ENCODE measurements at regions not wholly inside any gene's neighbourhood (a gene's known extent, or its start where the extent isn't known, plus 50 kb on each side); places are given as distances from the start of the nearest gene placed in this dataset.
A peak's percentile ranks its signal among the peaks of the same experiment; 100 is the strongest.

DNA sequence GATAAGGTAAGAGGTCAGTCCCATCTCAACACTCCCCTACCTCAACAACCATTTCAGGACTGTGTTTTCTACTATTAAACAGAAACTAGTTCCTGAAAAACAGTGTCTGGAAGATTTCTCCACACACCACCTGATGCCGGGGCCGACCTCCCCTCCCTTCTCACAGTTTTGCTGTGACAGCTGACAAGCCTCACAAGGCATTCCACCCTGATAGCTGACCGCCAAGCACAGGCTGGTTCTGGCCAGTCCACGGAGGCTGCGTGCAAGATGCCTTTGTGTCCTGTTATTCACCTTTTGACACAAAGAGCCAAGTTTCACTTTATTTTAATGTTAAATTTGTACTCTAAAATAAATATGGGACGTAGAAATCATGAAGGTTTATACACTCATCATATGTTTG is 758.6 kb downstream of the PDHA2 start:
- no peak overlapping the region for H3K4me2 ChIP-seq (ENCODE audit: low read length)
- no peak for DNase-seq (ENCODE audit: low read depth)

DNA sequence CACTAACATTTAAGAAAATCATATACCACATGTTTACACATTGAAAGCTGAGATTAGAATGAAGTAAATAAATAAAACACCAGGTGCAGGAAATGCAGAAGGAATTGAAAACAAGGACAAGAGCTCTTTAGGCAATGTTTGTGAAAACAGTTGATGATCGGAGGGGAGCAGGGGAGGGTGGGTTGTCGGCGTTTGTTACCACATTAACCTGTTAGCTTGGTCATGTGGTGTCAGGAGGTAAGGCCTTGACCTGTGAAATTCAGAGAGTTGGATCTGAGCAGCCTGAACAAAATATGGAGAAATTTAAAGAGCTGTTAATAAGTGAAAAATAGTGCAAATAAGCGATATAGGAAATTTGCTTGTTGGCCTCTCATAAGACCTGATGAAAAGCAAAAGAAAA is 759.9 kb downstream of the PDHA2 start:
- Mint-ChIP-seq H3K27me3 (ENCODE audit: low read depth, unreplicated experiment) (no peaks in the 10 kb centered on the region), H3K4me1 (ENCODE audit: low read depth, unreplicated experiment) (peaks cover 7% of the 10 kb centered on the region), H3K36me3 (ENCODE audit: low read depth, unreplicated experiment) (no peaks in the 10 kb centered on the region), H3K27ac (ENCODE audit: unreplicated experiment) (no peak overlapping the region), H3K4me3 (ENCODE audit: unreplicated experiment) (no peak overlapping the region), H3K9me3 (ENCODE audit: unreplicated experiment) (no peaks in the 10 kb centered on the region)
- TF ChIP-seq, protein P1, sequence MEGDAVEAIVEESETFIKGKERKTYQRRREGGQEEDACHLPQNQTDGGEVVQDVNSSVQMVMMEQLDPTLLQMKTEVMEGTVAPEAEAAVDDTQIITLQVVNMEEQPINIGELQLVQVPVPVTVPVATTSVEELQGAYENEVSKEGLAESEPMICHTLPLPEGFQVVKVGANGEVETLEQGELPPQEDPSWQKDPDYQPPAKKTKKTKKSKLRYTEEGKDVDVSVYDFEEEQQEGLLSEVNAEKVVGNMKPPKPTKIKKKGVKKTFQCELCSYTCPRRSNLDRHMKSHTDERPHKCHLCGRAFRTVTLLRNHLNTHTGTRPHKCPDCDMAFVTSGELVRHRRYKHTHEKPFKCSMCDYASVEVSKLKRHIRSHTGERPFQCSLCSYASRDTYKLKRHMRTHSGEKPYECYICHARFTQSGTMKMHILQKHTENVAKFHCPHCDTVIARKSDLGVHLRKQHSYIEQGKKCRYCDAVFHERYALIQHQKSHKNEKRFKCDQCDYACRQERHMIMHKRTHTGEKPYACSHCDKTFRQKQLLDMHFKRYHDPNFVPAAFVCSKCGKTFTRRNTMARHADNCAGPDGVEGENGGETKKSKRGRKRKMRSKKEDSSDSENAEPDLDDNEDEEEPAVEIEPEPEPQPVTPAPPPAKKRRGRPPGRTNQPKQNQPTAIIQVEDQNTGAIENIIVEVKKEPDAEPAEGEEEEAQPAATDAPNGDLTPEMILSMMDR (IDR thresholded peaks at IDR 0.05; ENCODE audit: insufficient read depth, low read depth, low read length) = no peak
- TF ChIP-seq EZH2 (IDR thresholded peaks at IDR 0.05; ENCODE audit: insufficient read depth, low read length) = no peak
- H3K27ac ChIP-seq (ENCODE audit: low read depth, low read length) = no peak overlapping the region
- H3K27me3 ChIP-seq (ENCODE audit: insufficient read depth, low read length) = no peaks in the 10 kb centered on the region
- H3K4me3 ChIP-seq (ENCODE audit: insufficient read depth, low read depth, low read length) = no peak overlapping the region
- DNase-seq (ENCODE audit: low read depth) (no peak), FAIRE-seq (no peak)
- no peaks in the 10 kb centered on the region for H3K9me3 ChIP-seq (ENCODE audit: insufficient read depth, low read depth, low read length)
- H4K20me1 ChIP-seq (ENCODE audit: insufficient read depth, low read length) = no peaks in the 10 kb centered on the region
- no peaks in the 10 kb centered on the region for H3K79me2 ChIP-seq (ENCODE audit: insufficient read depth, low read length)
- H3K36me3 ChIP-seq (ENCODE audit: insufficient read depth, low read length) = no peaks in the 10 kb centered on the region
- no peaks in the 10 kb centered on the region for H3K4me1 ChIP-seq (ENCODE audit: insufficient read depth, low read length)
- H3K9ac ChIP-seq (ENCODE audit: low read length) = no peak overlapping the region
- no peak overlapping the region for H2AFZ ChIP-seq (ENCODE audit: low read depth, low read length)
- no peak overlapping the region for H3K4me2 ChIP-seq (ENCODE audit: low read length)

More for the DNA sequence above, 758.6 kb downstream of the PDHA2 start:
- Histone ChIP-seq H3K4me1 (ENCODE audit: insufficient read depth, low read length) (no peaks in the 10 kb centered on the region), H3K27ac (ENCODE audit: low read depth, low read length) (no peak overlapping the region), H3K9me3 (ENCODE audit: insufficient read depth, low read depth, low read length) (no peaks in the 10 kb centered on the region), H3K36me3 (ENCODE audit: insufficient read depth, low read length) (no peaks in the 10 kb centered on the region), H3K4me3 (ENCODE audit: insufficient read depth, low read depth, low read length) (no peak overlapping the region), H3K79me2 (ENCODE audit: insufficient read depth, low read length) (no peaks in the 10 kb centered on the region), H4K20me1 (ENCODE audit: insufficient read depth, low read length) (no peaks in the 10 kb centered on the region), H3K9ac (ENCODE audit: low read length) (no peak overlapping the region), H2AFZ (ENCODE audit: low read depth, low read length) (no peak overlapping the region), H3K27me3 (ENCODE audit: insufficient read depth, low read length) (no peaks in the 10 kb centered on the region)
- no peak overlapping the region for H3K27ac Mint-ChIP-seq (ENCODE audit: unreplicated experiment)
- no peak overlapping the region for H3K4me3 Mint-ChIP-seq (ENCODE audit: unreplicated experiment)
- no peaks in the 10 kb centered on the region for H3K9me3 Mint-ChIP-seq (ENCODE audit: unreplicated experiment)
- no peak for TF ChIP-seq EZH2 (IDR thresholded peaks at IDR 0.05; ENCODE audit: insufficient read depth, low read length)
- TF ChIP-seq, protein P1 (IDR thresholded peaks at IDR 0.05; ENCODE audit: insufficient read depth, low read depth, low read length) = no peak
- FAIRE-seq = no peak
- no peaks in the 10 kb centered on the region for H3K36me3 Mint-ChIP-seq (ENCODE audit: low read depth, unreplicated experiment)
- H3K27me3 Mint-ChIP-seq (ENCODE audit: low read depth, unreplicated experiment) = no peaks in the 10 kb centered on the region
- H3K4me1 Mint-ChIP-seq (ENCODE audit: low read depth, unreplicated experiment) = peaks cover 11% of the 10 kb centered on the region

DNA sequence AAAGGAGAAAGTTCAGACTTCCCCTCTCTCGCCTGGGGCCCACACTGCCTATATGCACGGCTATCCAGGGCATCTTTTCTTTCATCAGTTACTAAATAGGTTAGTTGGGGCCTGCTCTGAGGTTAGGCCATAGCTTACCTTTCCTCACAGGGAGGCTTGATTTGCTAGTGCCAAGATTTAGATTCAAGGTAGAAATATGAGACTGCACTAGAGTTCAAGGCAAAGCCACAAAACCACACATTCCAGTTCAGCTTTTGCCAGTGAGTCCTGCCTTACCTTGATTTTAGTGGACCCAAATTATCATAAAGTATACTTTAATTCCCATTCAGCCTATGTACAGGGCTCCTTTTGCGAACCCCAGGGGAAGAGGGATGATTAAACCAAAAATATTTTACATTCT is 762.8 kb downstream of the PDHA2 start:
- Histone ChIP-seq H3K4me1 (ENCODE audit: insufficient read depth, low read length) (no peaks in the 10 kb centered on the region), H3K27me3 (ENCODE audit: insufficient read depth, low read length) (no peaks in the 10 kb centered on the region), H3K9me3 (ENCODE audit: insufficient read depth, low read depth, low read length) (no peaks in the 10 kb centered on the region), H3K9ac (ENCODE audit: low read length) (no peak overlapping the region), H3K27ac (ENCODE audit: low read depth, low read length) (no peak overlapping the region), H4K20me1 (ENCODE audit: insufficient read depth, low read length) (no peaks in the 10 kb centered on the region), H3K36me3 (ENCODE audit: insufficient read depth, low read length) (no peaks in the 10 kb centered on the region), H3K4me3 (ENCODE audit: insufficient read depth, low read depth, low read length) (no peak overlapping the region), H3K4me2 (ENCODE audit: low read length) (no peak overlapping the region), H3K79me2 (ENCODE audit: insufficient read depth, low read length) (no peaks in the 10 kb centered on the region), H2AFZ (ENCODE audit: low read depth, low read length) (no peak overlapping the region)
- no peaks in the 10 kb centered on the region for H3K27me3 Mint-ChIP-seq (ENCODE audit: low read depth, unreplicated experiment)
- no peak overlapping the region for H3K27ac Mint-ChIP-seq (ENCODE audit: unreplicated experiment)
- no peaks in the 10 kb centered on the region for H3K36me3 Mint-ChIP-seq (ENCODE audit: low read depth, unreplicated experiment)
- H3K4me1 Mint-ChIP-seq (ENCODE audit: low read depth, unreplicated experiment) = peaks cover 7% of the 10 kb centered on the region
- FAIRE-seq (no peak), DNase-seq (ENCODE audit: low read depth) (peak; percentile 33)
- TF ChIP-seq, protein P1 (IDR thresholded peaks at IDR 0.05; ENCODE audit: insufficient read depth, low read depth, low read length) = no peak
- TF ChIP-seq EZH2 (IDR thresholded peaks at IDR 0.05; ENCODE audit: insufficient read depth, low read length) = no peak
- H3K4me3 Mint-ChIP-seq (ENCODE audit: unreplicated experiment) = no peak overlapping the region
- H3K9me3 Mint-ChIP-seq (ENCODE audit: unreplicated experiment) = no peaks in the 10 kb centered on the region
